SK-N-SH (cell line): ENCODE measurements at regions not wholly inside any gene's neighbourhood (a gene's known extent, or its start where the extent isn't known, plus 50 kb on each side); places are given as distances from the start of the nearest gene placed in this dataset.

Source experiments
- CTCF ChIA-PET: fragments of 300-600, 350-600 bp; formaldehyde crosslinking; extraction: SDS; loops from one replicate; lab custom pipeline; 2021; lab: Yijun Ruan, JAX
- POLR2A ChIA-PET: fragments of 350-600 bp; sonication (Branson Sonifier 250); formaldehyde crosslinking; extraction: SDS; loops from one replicate; lab custom pipeline; 2020; ENCODE audit warnings: antibody characterized with exemption, inconsistent platforms; lab: Yijun Ruan, JAX
- DNase-seq: peaks from one replicate; pipeline ENCODE4 v3.0.0; 2012
- H2AFZ ChIP-seq: fragments of 200-600 bp; sonication (generic); 2 replicates; pipeline ENCODE4 v1.8.1; 2016; ENCODE audit warnings: antibody characterized with exemption, mild to moderate bottlenecking, low read depth
- H3F3A ChIP-seq: fragments of 200-600 bp; sonication (generic); replicated peaks from 2 replicates; pipeline ENCODE3; 2016; ENCODE audit warnings: antibody characterized with exemption, mild to moderate bottlenecking; ENCODE audit not compliant: insufficient read depth
- H3K27ac ChIP-seq, 2 experiments: fragments of 200-500 bp in 1 of 2; fragments of 200-600 bp in 1 of 2; sonication (Bioruptor generic) in 1 of 2; sonication (generic), shearing (Covaris generic) in 1 of 2; 2 replicates each; pipeline versions ENCODE4 v1.5.1 to v1.6.1; 2014 to 2016; ENCODE audit warnings: low read depth in 2 of 2, inconsistent platforms in 1 of 2, low read length in 1 of 2, mild to moderate bottlenecking in 1 of 2, mixed read lengths in 1 of 2
- H3K27me3 ChIP-seq: fragments of 200-600 bp; sonication (generic), shearing (Covaris generic); 2 replicates; pipeline ENCODE4 v1.6.1; 2016; ENCODE audit warnings: mixed run types; ENCODE audit not compliant: insufficient read depth
- H3K36me3 ChIP-seq, 2 experiments: fragments of 200-500 bp in 1 of 2; fragments of 200-600 bp in 1 of 2; sonication (Bioruptor generic) in 1 of 2; sonication (generic) in 1 of 2; replicated peaks in 1 of 2; 2 replicates each; pipeline versions ENCODE3 to v1.5.1; 2014 to 2016; ENCODE audit warnings: low read length in 1 of 2, mild to moderate bottlenecking in 1 of 2; ENCODE audit not compliant: insufficient read depth in 2 of 2, control insufficient read depth in 1 of 2
- H3K4me1 ChIP-seq, 2 experiments: fragments of 200-500 bp in 1 of 2; fragments of 200-600 bp in 1 of 2; sonication (Bioruptor generic) in 1 of 2; sonication (generic), shearing (Covaris generic) in 1 of 2; 2 replicates each; pipeline versions ENCODE4 v1.5.1 to v1.6.1; 2014 to 2016; ENCODE audit warnings: low read depth in 1 of 2, low read length in 1 of 2, mixed run types in 1 of 2; ENCODE audit not compliant: insufficient read depth in 2 of 2, control insufficient read depth in 1 of 2
- H3K4me2 ChIP-seq: fragments of 200-600 bp; sonication (generic), shearing (Covaris generic); 2 replicates; pipeline ENCODE4 v1.6.1; 2017; ENCODE audit warnings: mixed run types
- H3K4me3 ChIP-seq, 2 experiments: fragments of 200-500 bp in 1 of 2; fragments of 200-600 bp in 1 of 2; sonication (Bioruptor generic) in 1 of 2; sonication (generic), shearing (Covaris generic) in 1 of 2; 2 replicates each; pipeline versions ENCODE4 v1.5.1 to v1.8.1; 2014 to 2016; ENCODE audit warnings: low read depth in 2 of 2, inconsistent platforms in 1 of 2, low read length in 1 of 2, mild to moderate bottlenecking in 1 of 2, mixed read lengths in 1 of 2, moderate library complexity in 1 of 2
- H3K79me2 ChIP-seq: fragments of 200-600 bp; sonication (generic); 2 replicates; pipeline ENCODE4 v1.8.1; 2017; ENCODE audit warnings: mild to moderate bottlenecking; ENCODE audit not compliant: insufficient read depth
- H3K9ac ChIP-seq: fragments of 200-600 bp; sonication (generic); 2 replicates; pipeline ENCODE4 v1.6.1; 2017; ENCODE audit warnings: mixed run types
- H3K9me2 ChIP-seq: fragments of 200-600 bp; sonication (generic); 2 replicates; pipeline ENCODE4 v1.6.1; 2017; ENCODE audit warnings: mixed run types
- H3K9me3 ChIP-seq: fragments of 200-600 bp; sonication (generic); 2 replicates; pipeline ENCODE4 v1.6.1; 2017; ENCODE audit warnings: mixed run types, mild to moderate bottlenecking, moderate library complexity
- H4K20me1 ChIP-seq: fragments of 200-600 bp; sonication (generic); 2 replicates; pipeline ENCODE4 v1.6.1; 2017; ENCODE audit warnings: mild to moderate bottlenecking, mixed run types; ENCODE audit not compliant: insufficient read depth
- ELF1 ChIP-seq: IDR thresholded peaks from 2 replicates; pipeline ENCODE4 v1.4.0; 2012
- EZH2phosphoT487 ChIP-seq: fragments of 200-600 bp; sonication (generic); IDR thresholded peaks from 2 replicates; pipeline ENCODE4 v1.6.1; 2017; ENCODE audit warnings: low read depth, mixed run types, mild to moderate bottlenecking, antibody characterized with exemption, moderate library complexity, borderline replicate concordance
- FOSL2 ChIP-seq: IDR thresholded peaks from 2 replicates; pipeline ENCODE4 v1.4.0; 2012; ENCODE audit warnings: low read depth, mild to moderate bottlenecking, moderate library complexity, borderline replicate concordance
- FOXJ3 ChIP-seq: sonication (generic); formaldehyde crosslinking; IDR thresholded peaks from 2 replicates; pipeline ENCODE4 v1.5.1; 2020; ENCODE audit warnings: mild to moderate bottlenecking, missing genetic modification reagents
- GATA2 ChIP-seq: sonication (generic); formaldehyde crosslinking; IDR thresholded peaks from 2 replicates; pipeline ENCODE4 v1.5.0; 2020; ENCODE audit warnings: mild to moderate bottlenecking, missing genetic modification reagents
- MEF2A ChIP-seq: IDR thresholded peaks from 2 replicates; pipeline ENCODE4 v1.4.0; 2012; ENCODE audit warnings: low read depth, borderline replicate concordance
- MXI1 ChIP-seq: IDR thresholded peaks from 2 replicates; pipeline ENCODE4 v1.6.1; 2012; ENCODE audit warnings: mild to moderate bottlenecking, low read depth, low read length, improper control_type of control experiment
- NRF1 ChIP-seq: IDR thresholded peaks from 2 replicates; pipeline ENCODE4 v1.6.1; 2012; ENCODE audit warnings: low read depth, mild to moderate bottlenecking, low read length
- POLR2AphosphoS5 ChIP-seq: IDR thresholded peaks from 2 replicates; pipeline ENCODE4 v1.6.1; 2012; ENCODE audit warnings: low read depth, low read length
- RAD21 ChIP-seq: IDR thresholded peaks from 2 replicates; pipeline ENCODE4 v1.6.1; 2012; ENCODE audit warnings: mild to moderate bottlenecking, low read length
- RCOR1 ChIP-seq: fragments of 150-350 bp; IDR thresholded peaks from 2 replicates; pipeline ENCODE4 v1.6.1; 2017; ENCODE audit warnings: antibody characterized with exemption, low read length
- RXRA ChIP-seq: IDR thresholded peaks from 2 replicates; pipeline ENCODE4 v1.4.0; 2012; ENCODE audit warnings: low read depth, mild to moderate bottlenecking, borderline replicate concordance
- TAF1 ChIP-seq: IDR thresholded peaks from 2 replicates; pipeline ENCODE4 v1.6.1; 2012; ENCODE audit warnings: low read depth, mild to moderate bottlenecking, low read length, moderate library complexity, borderline replicate concordance
- TCF12 ChIP-seq: IDR thresholded peaks from 2 replicates; pipeline ENCODE4 v1.4.0; 2012
- TEAD4 ChIP-seq: IDR thresholded peaks from 2 replicates; pipeline ENCODE4 v1.4.0; 2012; ENCODE audit warnings: mild to moderate bottlenecking, borderline replicate concordance; ENCODE audit not compliant: insufficient read depth
- YY1 ChIP-seq: IDR thresholded peaks from 2 replicates; pipeline ENCODE4 v1.4.0; 2012; ENCODE audit warnings: low read depth, mild to moderate bottlenecking
- WGBS: methylation state at CpG from one replicate; pipeline ENCODE4 v1.1.6; 2017; ENCODE audit warnings: low lambda C conversion rate; 5-methylcytosine and 5-hydroxymethylcytosine counted together
- TF ChIP-seq, protein P1 (sequence below): IDR thresholded peaks from 2 replicates; pipeline ENCODE4 v1.4.0; 2012; ENCODE audit warnings: low read depth, borderline replicate concordance
- TF ChIP-seq, protein P2 (sequence below): fragments of 150-350 bp; IDR thresholded peaks from 2 replicates; pipeline ENCODE4 v1.6.1; 2017; ENCODE audit warnings: antibody characterized with exemption, low read length, low read depth, borderline replicate concordance
- TF ChIP-seq, protein P3 (sequence below): IDR thresholded peaks from 2 replicates; pipeline ENCODE4; 2012

DNA sequence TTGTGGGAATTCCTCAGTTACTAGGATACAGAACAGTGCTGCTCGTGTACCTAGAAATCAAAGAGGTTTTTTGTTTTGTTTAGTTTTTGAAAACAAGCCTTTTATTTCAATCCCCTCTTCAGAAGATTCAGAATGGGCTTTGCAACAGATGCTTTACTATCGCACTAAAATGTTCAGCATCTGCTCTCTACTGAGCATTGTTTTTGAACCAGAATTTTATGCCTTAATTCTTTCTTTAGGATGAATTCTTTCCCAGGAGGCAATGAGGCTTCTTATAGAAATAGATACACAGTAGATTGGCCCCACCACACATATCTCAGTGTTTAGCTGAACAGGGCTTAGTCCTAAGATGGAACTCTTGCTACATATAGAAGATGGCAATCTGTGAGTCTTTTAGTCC lies 95.9 kb upstream of the SPACA1 start:
- H3K4me3 ChIP-seq: no peak overlapping the region
- no peaks in the 10 kb centered on the region for H3K4me1 ChIP-seq
- POLR2A ChIA-PET: no interaction called here
- H2AFZ ChIP-seq: no peak overlapping the region
- H3K27me3 ChIP-seq: no peaks in the 10 kb centered on the region
- WGBS: 55% methylated on average over 2 of the region's 2 CpGs
- no peak overlapping the region for H3K9ac ChIP-seq
- H3K4me2 ChIP-seq: no peak overlapping the region
- H3K79me2 ChIP-seq: no peaks in the 10 kb centered on the region
- no peaks in the 10 kb centered on the region for H3K9me2 ChIP-seq
- TF ChIP-seq YY1 (no peak), POLR2AphosphoS5 (no peak), EZH2phosphoT487 (no peak), GATA2 (CRISPR knock-in tag) (no peak), MXI1 (no peak), ELF1 (no peak), FOSL2 (no peak), NRF1 (no peak), TEAD4 (no peak), RAD21 (no peak), MEF2A (no peak), TAF1 (no peak), FOXJ3 (CRISPR knock-in tag) (no peak), TCF12 (no peak), RXRA (no peak), RCOR1 (no peak)
- TF ChIP-seq, protein P1, sequence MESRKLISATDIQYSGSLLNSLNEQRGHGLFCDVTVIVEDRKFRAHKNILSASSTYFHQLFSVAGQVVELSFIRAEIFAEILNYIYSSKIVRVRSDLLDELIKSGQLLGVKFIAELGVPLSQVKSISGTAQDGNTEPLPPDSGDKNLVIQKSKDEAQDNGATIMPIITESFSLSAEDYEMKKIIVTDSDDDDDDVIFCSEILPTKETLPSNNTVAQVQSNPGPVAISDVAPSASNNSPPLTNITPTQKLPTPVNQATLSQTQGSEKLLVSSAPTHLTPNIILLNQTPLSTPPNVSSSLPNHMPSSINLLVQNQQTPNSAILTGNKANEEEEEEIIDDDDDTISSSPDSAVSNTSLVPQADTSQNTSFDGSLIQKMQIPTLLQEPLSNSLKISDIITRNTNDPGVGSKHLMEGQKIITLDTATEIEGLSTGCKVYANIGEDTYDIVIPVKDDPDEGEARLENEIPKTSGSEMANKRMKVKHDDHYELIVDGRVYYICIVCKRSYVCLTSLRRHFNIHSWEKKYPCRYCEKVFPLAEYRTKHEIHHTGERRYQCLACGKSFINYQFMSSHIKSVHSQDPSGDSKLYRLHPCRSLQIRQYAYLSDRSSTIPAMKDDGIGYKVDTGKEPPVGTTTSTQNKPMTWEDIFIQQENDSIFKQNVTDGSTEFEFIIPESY: no peak
- TF ChIP-seq, protein P2, sequence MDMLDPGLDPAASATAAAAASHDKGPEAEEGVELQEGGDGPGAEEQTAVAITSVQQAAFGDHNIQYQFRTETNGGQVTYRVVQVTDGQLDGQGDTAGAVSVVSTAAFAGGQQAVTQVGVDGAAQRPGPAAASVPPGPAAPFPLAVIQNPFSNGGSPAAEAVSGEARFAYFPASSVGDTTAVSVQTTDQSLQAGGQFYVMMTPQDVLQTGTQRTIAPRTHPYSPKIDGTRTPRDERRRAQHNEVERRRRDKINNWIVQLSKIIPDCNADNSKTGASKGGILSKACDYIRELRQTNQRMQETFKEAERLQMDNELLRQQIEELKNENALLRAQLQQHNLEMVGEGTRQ: no peak
- TF ChIP-seq, protein P3, sequence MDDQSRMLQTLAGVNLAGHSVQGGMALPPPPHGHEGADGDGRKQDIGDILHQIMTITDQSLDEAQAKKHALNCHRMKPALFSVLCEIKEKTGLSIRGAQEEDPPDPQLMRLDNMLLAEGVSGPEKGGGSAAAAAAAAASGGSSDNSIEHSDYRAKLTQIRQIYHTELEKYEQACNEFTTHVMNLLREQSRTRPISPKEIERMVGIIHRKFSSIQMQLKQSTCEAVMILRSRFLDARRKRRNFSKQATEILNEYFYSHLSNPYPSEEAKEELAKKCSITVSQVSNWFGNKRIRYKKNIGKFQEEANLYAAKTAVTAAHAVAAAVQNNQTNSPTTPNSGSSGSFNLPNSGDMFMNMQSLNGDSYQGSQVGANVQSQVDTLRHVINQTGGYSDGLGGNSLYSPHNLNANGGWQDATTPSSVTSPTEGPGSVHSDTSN: no peak
- no peaks in the 10 kb centered on the region for H3K9me3 ChIP-seq
- CTCF ChIA-PET: interaction anchor here (1.2 kb wide), 1 partner anchor 38 kb away, joined by 4 read pairs; no protein-coding TSS in a partner anchor
- no peak overlapping the region for H3K27ac ChIP-seq
- H4K20me1 ChIP-seq: no peaks in the 10 kb centered on the region
- no peaks in the 10 kb centered on the region for H3K36me3 ChIP-seq
- DNase-seq: no peak
- H3F3A ChIP-seq: no peaks in the 10 kb centered on the region
